Keratinocyte (primary cell): ENCODE measurements at regions not wholly inside any gene's neighbourhood (a gene's known extent, or its start where the extent isn't known, plus 50 kb on each side); places are given as distances from the start of the nearest gene placed in this dataset.
"Not testable (repeated sequence)": the region's sequence is repeated elsewhere in the genome, so short reads cannot be mapped to it uniquely, and the experiment has no call there.

Source experiments
- DNase-seq: peaks from one replicate; pipeline ENCODE4 v3.0.0-alpha.2; 2011; ENCODE audit warnings: low read depth, missing footprints, low spot score
- FAIRE-seq: peaks from 2 replicates; lab custom pipeline; 2011; peaks lifted over from hg19 to GRCh38; lab: Jason Lieb, UNC
- H2AFZ ChIP-seq: 2 replicates; pipeline ENCODE4 v1.6.0; 2012; ENCODE audit warnings: low read length, control low read depth, inconsistent platforms; ENCODE audit not compliant: control insufficient read depth
- H3K27ac ChIP-seq: 2 replicates; pipeline ENCODE4 v1.5.1; 2011; ENCODE audit warnings: low read length; ENCODE audit not compliant: control insufficient read depth, insufficient read depth
- H3K27me3 ChIP-seq: 3 replicates; pipeline ENCODE4 v1.6.0; 2011; ENCODE audit warnings: low read length; ENCODE audit not compliant: control insufficient read depth, insufficient read depth; ENCODE audit errors: extremely low read depth
- H3K36me3 ChIP-seq, 2 experiments: 2 replicates in 1 of 2; 3 replicates in 1 of 2; pipeline ENCODE4 v1.5.1; 2011; ENCODE audit warnings: low read length in 2 of 2, mild to moderate bottlenecking in 1 of 2; ENCODE audit not compliant: control insufficient read depth in 2 of 2, insufficient read depth in 2 of 2; ENCODE audit errors: extremely low read depth in 1 of 2
- H3K4me1 ChIP-seq: 3 replicates; pipeline ENCODE4 v1.5.1; 2011; ENCODE audit warnings: low read length; ENCODE audit not compliant: control insufficient read depth, insufficient read depth; ENCODE audit errors: extremely low read depth
- H3K4me2 ChIP-seq: 3 replicates; pipeline ENCODE4 v1.6.0; 2011; ENCODE audit warnings: low read depth, low read length; ENCODE audit not compliant: control insufficient read depth, insufficient read depth; ENCODE audit errors: extremely low read depth
- H3K4me3 ChIP-seq, 3 experiments: fragments of 200-600 bp in 1 of 3; sonication (generic) in 1 of 3; 2 replicates in 2 of 3; 3 replicates in 1 of 3; pipeline ENCODE4 v1.5.1; 2011 to 2016; ENCODE audit warnings: low read length in 3 of 3, mild to moderate bottlenecking in 3 of 3, control low read depth in 2 of 3, inconsistent platforms in 1 of 3, low read depth in 1 of 3, mixed read lengths in 1 of 3, mixed run types in 1 of 3, moderate library complexity in 1 of 3; ENCODE audit not compliant: control insufficient read depth in 2 of 3, insufficient read depth in 2 of 3; ENCODE audit errors: extremely low read depth in 1 of 3
- H3K79me2 ChIP-seq: 2 replicates; pipeline ENCODE4 v1.6.0; 2012; ENCODE audit warnings: low read length; ENCODE audit not compliant: control insufficient read depth, insufficient read depth
- H3K9ac ChIP-seq: 3 replicates; pipeline ENCODE4 v1.6.0; 2011; ENCODE audit warnings: low read length; ENCODE audit not compliant: control insufficient read depth, insufficient read depth; ENCODE audit errors: extremely low read depth
- H3K9me1 ChIP-seq: 3 replicates; pipeline ENCODE4 v1.6.0; 2011; ENCODE audit warnings: low read length; ENCODE audit not compliant: control insufficient read depth, insufficient read depth; ENCODE audit errors: extremely low read depth
- H3K9me3 ChIP-seq: 2 replicates; pipeline ENCODE4 v1.5.1; 2012; ENCODE audit warnings: low read depth, low read length; ENCODE audit not compliant: control insufficient read depth
- H4K20me1 ChIP-seq: 3 replicates; pipeline ENCODE4 v1.6.0; 2011; ENCODE audit warnings: low read length; ENCODE audit not compliant: control insufficient read depth, insufficient read depth; ENCODE audit errors: extremely low read depth
- EZH2 ChIP-seq: IDR thresholded peaks from one replicate; pipeline ENCODE4 v1.6.1; 2012; ENCODE audit warnings: inconsistent platforms, mild to moderate bottlenecking, low read length, moderate library complexity
- dilution Hi-C: fragments of 300-500 bp; cut with MboI; formaldehyde crosslinking; loops from one replicate; pipeline ENCODE4 v1.7.0; 2020; ENCODE audit warnings: low sequenced_read_pairs; ENCODE audit not compliant: extremely low pct_ligation_motif_present
- TF ChIP-seq, protein P1 (sequence below), 3 experiments: IDR thresholded peaks in 1 of 3; conservative IDR thresholded peaks in 1 of 3; optimal IDR thresholded peaks in 1 of 3; 2 replicates in 2 of 3; 3 replicates in 1 of 3; pipeline versions ENCODE3 to v1.5.1; 2011; ENCODE audit warnings: low read length in 3 of 3, mild to moderate bottlenecking in 3 of 3, moderate library complexity in 2 of 3, control low read depth in 1 of 3, inconsistent platforms in 1 of 3; ENCODE audit not compliant: insufficient read depth in 2 of 3; ENCODE audit errors: extremely low read depth in 1 of 3

DNA sequence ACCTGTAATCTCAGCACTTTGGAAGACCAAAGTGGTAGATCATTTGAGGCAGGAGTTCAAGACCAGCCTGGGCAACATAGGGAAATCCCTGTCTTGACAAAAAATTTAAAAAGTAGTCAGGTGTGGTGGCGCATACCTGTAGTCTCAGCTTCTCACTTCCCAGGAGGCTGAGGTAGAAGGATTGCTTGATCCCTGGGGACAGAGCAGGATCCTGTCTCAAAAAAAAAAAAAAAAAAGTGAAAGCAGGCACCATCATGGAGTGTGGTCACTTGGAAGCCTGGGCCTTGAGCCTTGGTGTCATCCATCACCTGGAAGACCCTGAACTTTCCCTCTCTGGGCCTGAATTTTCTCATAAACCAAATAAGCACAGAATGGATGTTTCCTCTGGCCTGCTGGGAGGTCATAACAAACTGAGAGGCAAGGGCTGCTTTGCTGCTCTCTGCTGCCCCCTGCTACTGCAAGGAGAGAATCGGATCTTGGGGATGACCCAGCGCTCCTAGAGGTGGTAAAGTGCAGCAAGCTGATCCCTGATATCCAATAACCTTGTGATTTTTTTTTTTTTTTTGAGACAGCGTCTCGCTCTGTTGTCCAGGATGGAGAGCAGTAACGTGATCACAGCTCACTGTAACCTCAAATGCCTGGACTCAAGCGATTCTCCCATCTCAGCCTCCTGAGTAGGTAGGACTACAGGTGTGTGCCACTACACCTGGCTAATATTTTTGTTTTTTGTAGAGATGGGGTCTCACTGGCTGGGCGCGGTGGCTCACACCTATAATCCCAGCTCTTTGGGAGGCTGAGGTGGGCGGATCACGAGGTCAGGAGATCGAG is 75.9 kb upstream of the RNU2-1 start:
- no peak for FAIRE-seq
- no peak overlapping the region for H3K4me2 ChIP-seq
- H3K27ac ChIP-seq: no peak overlapping the region
- H3K36me3 ChIP-seq: no peaks in the 10 kb centered on the region
- no peaks in the 10 kb centered on the region for H4K20me1 ChIP-seq
- H3K9me3 ChIP-seq: no peaks in the 10 kb centered on the region
- no peaks in the 10 kb centered on the region for H3K27me3 ChIP-seq
- no peaks in the 10 kb centered on the region for H3K79me2 ChIP-seq
- H3K4me3 ChIP-seq: no peak overlapping the region
- H3K9ac ChIP-seq: no peak overlapping the region
- H3K9me1 ChIP-seq: no peaks in the 10 kb centered on the region
- no peak for DNase-seq
- no peak for TF ChIP-seq EZH2
- TF ChIP-seq, protein P1, sequence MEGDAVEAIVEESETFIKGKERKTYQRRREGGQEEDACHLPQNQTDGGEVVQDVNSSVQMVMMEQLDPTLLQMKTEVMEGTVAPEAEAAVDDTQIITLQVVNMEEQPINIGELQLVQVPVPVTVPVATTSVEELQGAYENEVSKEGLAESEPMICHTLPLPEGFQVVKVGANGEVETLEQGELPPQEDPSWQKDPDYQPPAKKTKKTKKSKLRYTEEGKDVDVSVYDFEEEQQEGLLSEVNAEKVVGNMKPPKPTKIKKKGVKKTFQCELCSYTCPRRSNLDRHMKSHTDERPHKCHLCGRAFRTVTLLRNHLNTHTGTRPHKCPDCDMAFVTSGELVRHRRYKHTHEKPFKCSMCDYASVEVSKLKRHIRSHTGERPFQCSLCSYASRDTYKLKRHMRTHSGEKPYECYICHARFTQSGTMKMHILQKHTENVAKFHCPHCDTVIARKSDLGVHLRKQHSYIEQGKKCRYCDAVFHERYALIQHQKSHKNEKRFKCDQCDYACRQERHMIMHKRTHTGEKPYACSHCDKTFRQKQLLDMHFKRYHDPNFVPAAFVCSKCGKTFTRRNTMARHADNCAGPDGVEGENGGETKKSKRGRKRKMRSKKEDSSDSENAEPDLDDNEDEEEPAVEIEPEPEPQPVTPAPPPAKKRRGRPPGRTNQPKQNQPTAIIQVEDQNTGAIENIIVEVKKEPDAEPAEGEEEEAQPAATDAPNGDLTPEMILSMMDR (optimal IDR thresholded peaks at IDR 0.05 in 1 of 3, IDR thresholded peaks at IDR 0.05 in 1 of 3, conservative IDR thresholded peaks at IDR 0.05 in 1 of 3; ENCODE audit: extremely low read depth in 1 of 3, insufficient read depth in 2 of 3, low read length in 3 of 3): peak in 1 of 3 experiments; percentile 95
- no peak overlapping the region for H2AFZ ChIP-seq
- dilution Hi-C loops: no loop called here
- H3K4me1 ChIP-seq: no peaks in the 10 kb centered on the region

DNA sequence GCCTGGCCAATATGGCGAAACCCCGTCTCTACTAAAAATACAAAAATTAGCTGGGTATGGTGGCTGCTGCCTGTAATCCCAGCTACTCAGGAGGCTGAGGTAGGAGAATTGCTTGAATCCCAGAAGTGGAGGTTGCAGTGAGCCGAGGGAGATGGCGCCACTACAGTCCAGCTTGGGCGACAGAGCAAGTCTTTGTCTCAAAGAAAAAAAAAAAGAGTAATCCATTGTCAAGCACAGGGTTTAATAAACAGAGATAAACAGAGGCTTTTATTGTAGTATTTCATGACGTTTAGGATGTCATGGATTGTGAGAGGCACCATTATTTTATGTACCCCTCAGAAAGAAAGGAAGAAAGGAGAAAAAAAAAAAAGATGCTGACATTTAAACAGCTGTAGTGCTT is 75.2 kb upstream of the RNU2-1 start:
- H3K9me3 ChIP-seq: no peaks in the 10 kb centered on the region
- no peak for TF ChIP-seq EZH2
- TF ChIP-seq, protein P1 (optimal IDR thresholded peaks at IDR 0.05 in 1 of 3, IDR thresholded peaks at IDR 0.05 in 1 of 3, conservative IDR thresholded peaks at IDR 0.05 in 1 of 3; ENCODE audit: extremely low read depth in 1 of 3, insufficient read depth in 2 of 3, low read length in 3 of 3): no peak
- H3K4me3 ChIP-seq: no peak overlapping the region
- H4K20me1 ChIP-seq: no peaks in the 10 kb centered on the region
- H3K9ac ChIP-seq: no peak overlapping the region
- FAIRE-seq (no peak), DNase-seq (no peak)
- no peak overlapping the region for H3K27ac ChIP-seq
- H3K27me3 ChIP-seq: no peaks in the 10 kb centered on the region
- H3K4me2 ChIP-seq: no peak overlapping the region
- no peaks in the 10 kb centered on the region for H3K36me3 ChIP-seq
- H3K9me1 ChIP-seq: no peaks in the 10 kb centered on the region
- dilution Hi-C loops: no loop called here
- H3K4me1 ChIP-seq: no peaks in the 10 kb centered on the region
- H2AFZ ChIP-seq: no peak overlapping the region
- H3K79me2 ChIP-seq: no peaks in the 10 kb centered on the region

DNA sequence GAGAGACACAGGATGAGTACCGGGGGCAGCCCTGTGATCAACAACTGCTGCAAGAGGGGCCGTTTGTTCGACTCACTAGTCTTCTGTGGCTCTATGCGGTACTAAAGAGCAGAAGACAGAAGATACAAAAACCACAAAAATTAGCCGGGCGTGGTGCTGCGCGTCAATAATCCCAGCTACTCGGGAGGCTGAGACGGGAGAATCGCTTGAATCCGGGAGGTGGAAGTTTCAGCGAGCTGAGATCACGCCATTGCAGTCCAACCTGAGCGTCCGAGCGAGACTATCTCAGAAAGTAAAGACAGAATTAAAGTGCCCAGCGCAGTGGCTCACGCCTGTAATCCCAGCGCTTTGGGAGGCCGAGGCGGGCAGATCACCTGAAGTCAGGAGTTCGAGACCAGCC is 71.0 kb upstream of the RNU2-1 start:
- H3K27me3 ChIP-seq, DNase-seq, H3K27ac ChIP-seq, H3K9me1 ChIP-seq, H3K4me2 ChIP-seq, H4K20me1 ChIP-seq, H3K4me3 ChIP-seq, H3K79me2 ChIP-seq, H3K9me3 ChIP-seq, H3K36me3 ChIP-seq, H2AFZ ChIP-seq, H3K9ac ChIP-seq, FAIRE-seq, dilution Hi-C loops, H3K4me1 ChIP-seq: not testable (repeated sequence)

DNA sequence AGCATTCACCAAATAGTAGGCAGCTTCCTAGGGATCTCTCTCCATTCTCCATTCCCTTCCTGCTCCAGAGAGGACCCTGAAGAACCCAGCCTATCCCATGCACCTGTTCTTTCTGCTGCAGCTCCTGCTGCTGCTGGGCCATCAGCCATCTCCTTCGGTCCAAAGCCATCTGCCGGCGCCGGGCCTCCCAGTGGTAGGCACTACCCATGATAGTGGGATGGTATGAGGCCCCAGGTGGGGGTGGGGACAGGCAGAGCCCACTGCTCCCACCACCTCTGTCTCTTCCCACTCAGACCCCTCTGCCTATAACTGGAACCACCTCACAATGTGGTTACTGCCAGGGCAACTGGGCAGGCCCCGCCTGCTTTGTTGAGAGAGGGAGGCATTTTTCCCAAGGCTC is 69.3 kb upstream of the RNU2-1 start:
- H3K4me1 ChIP-seq, H4K20me1 ChIP-seq, FAIRE-seq, H3K9ac ChIP-seq, H2AFZ ChIP-seq, H3K4me2 ChIP-seq, H3K36me3 ChIP-seq, DNase-seq, H3K79me2 ChIP-seq, H3K27me3 ChIP-seq, H3K9me1 ChIP-seq, H3K4me3 ChIP-seq, dilution Hi-C loops, H3K27ac ChIP-seq, H3K9me3 ChIP-seq: not testable (repeated sequence)
